Nephron progenitor cell (in vitro differentiated cells): ENCODE measurements at regions not wholly inside any gene's neighbourhood (a gene's known extent, or its start where the extent isn't known, plus 50 kb on each side); places are given as distances from the start of the nearest gene placed in this dataset.
A peak's percentile ranks its signal among the peaks of the same experiment; 100 is the strongest.

Experiments used
- DNase-seq: peaks from one replicate; pipeline ENCODE4 v3.0.0; 2021
- H3K27ac Mint-ChIP-seq: 2 replicates; pipeline ENCODE4 v1.8.0; 2021; ENCODE audit warnings: mild to moderate bottlenecking, moderate library complexity, mixed read lengths
- H3K27me3 Mint-ChIP-seq: 2 replicates; pipeline ENCODE4 v1.8.0; 2021; ENCODE audit warnings: mild to moderate bottlenecking, low read depth, mixed read lengths; ENCODE audit not compliant: poor library complexity
- H3K36me3 Mint-ChIP-seq: 2 replicates; pipeline ENCODE4 v1.8.0; 2021; ENCODE audit warnings: low read depth, mixed read lengths
- H3K4me1 Mint-ChIP-seq: 2 replicates; pipeline ENCODE4 v1.8.0; 2021; ENCODE audit warnings: mixed read lengths
- H3K4me3 Mint-ChIP-seq: 2 replicates; pipeline ENCODE4 v1.8.0; 2021; ENCODE audit warnings: mild to moderate bottlenecking, moderate library complexity, mixed read lengths
- H3K9me3 Mint-ChIP-seq: 2 replicates; pipeline ENCODE4 v1.8.0; 2021; ENCODE audit warnings: mild to moderate bottlenecking, moderate library complexity, mixed read lengths
- CTCF ChIP-seq: fragments of 200-600 bp; sonication (generic); IDR thresholded peaks from 2 replicates; pipeline ENCODE4 v1.5.0; 2021; ENCODE audit warnings: antibody characterized with exemption

GRCh38 chr21:31553926-31554325 lies 105.6 kb upstream of the SOD1 start:
- Mint-ChIP-seq H3K27me3 (no peaks in the 10 kb centered on the region), H3K4me3 (peak overlapping the region; percentile 87), H3K36me3 (peaks cover 34% of the 10 kb centered on the region), H3K9me3 (peaks cover 15% of the 10 kb centered on the region), H3K27ac (peak overlapping the region; percentile 98), H3K4me1 (peaks cover 57% of the 10 kb centered on the region)
- no peak for TF ChIP-seq CTCF
- DNase-seq, result no peak

- peak overlapping the region; percentile 98 for H3K27ac Mint-ChIP-seq
- no peak for DNase-seq
- H3K36me3 Mint-ChIP-seq, result peaks cover 37% of the 10 kb centered on the region
- H3K4me1 Mint-ChIP-seq, result peaks cover 57% of the 10 kb centered on the region
- no peaks in the 10 kb centered on the region for H3K27me3 Mint-ChIP-seq
- peak overlapping the region; percentile 87 for H3K4me3 Mint-ChIP-seq
- H3K9me3 Mint-ChIP-seq, result peaks cover 15% of the 10 kb centered on the region
- TF ChIP-seq CTCF, result no peak
Observed at GRCh38 chr21:31553461-31553860, 106.0 kb upstream of the SOD1 start.

- Mint-ChIP-seq H3K4me3 (peak overlapping the region; percentile 87), H3K36me3 (peaks cover 37% of the 10 kb centered on the region), H3K9me3 (peaks cover 15% of the 10 kb centered on the region), H3K27me3 (no peaks in the 10 kb centered on the region), H3K27ac (peak overlapping the region; percentile 44), H3K4me1 (peaks cover 57% of the 10 kb centered on the region)
- no peak for TF ChIP-seq CTCF
- DNase-seq, result no peak
Observed at GRCh38 chr21:31552826-31553225, 106.7 kb upstream of the SOD1 start.

- Mint-ChIP-seq H3K4me3 (no peak overlapping the region), H3K27me3 (no peaks in the 10 kb centered on the region), H3K4me1 (peaks cover 55% of the 10 kb centered on the region), H3K36me3 (peaks cover 40% of the 10 kb centered on the region), H3K9me3 (peaks cover 15% of the 10 kb centered on the region), H3K27ac (no peak overlapping the region)
- no peak for DNase-seq
- no peak for TF ChIP-seq CTCF
Observed at GRCh38 chr21:31550070-31550469, 109.4 kb upstream of the SOD1 start.

GRCh38 chr21:31548688-31549087 lies 110.8 kb upstream of the SOD1 start:
- no peak overlapping the region for H3K4me3 Mint-ChIP-seq
- DNase-seq, result no peak
- peaks cover 15% of the 10 kb centered on the region for H3K9me3 Mint-ChIP-seq
- no peak for TF ChIP-seq CTCF
- no peaks in the 10 kb centered on the region for H3K27me3 Mint-ChIP-seq
- peaks cover 44% of the 10 kb centered on the region for H3K4me1 Mint-ChIP-seq
- peaks cover 43% of the 10 kb centered on the region for H3K36me3 Mint-ChIP-seq
- no peak overlapping the region for H3K27ac Mint-ChIP-seq

GRCh38 chr21:31546443-31547170 lies 112.9 kb upstream of the SOD1 start:
- TF ChIP-seq CTCF, result no peak
- DNase-seq, result no peak
- Mint-ChIP-seq H3K27me3 (peaks cover 3% of the 10 kb centered on the region), H3K9me3 (peaks cover 15% of the 10 kb centered on the region), H3K27ac (peak overlapping the region; percentile 73), H3K36me3 (peaks cover 50% of the 10 kb centered on the region), H3K4me3 (no peak overlapping the region), H3K4me1 (peaks cover 35% of the 10 kb centered on the region)
